AG04449 (cell line): ENCODE measurements at regions not wholly inside any gene's neighbourhood (a gene's known extent, or its start where the extent isn't known, plus 50 kb on each side); places are given as distances from the start of the nearest gene placed in this dataset.
"Not testable (repeated sequence)": the region's sequence is repeated elsewhere in the genome, so short reads cannot be mapped to it uniquely, and the experiment has no call there.

ENCODE experiments used
- CTCF ChIA-PET: fragments of 350-600 bp; formaldehyde crosslinking; extraction: SDS; loops from one replicate; lab custom pipeline; 2021; ENCODE audit warnings: antibody characterized with exemption; lab: Yijun Ruan, JAX
- POLR2A ChIA-PET: fragments of 400-600, 350-600 bp; formaldehyde crosslinking; extraction: SDS; loops from one replicate; lab custom pipeline; 2020; ENCODE audit warnings: antibody characterized with exemption, inconsistent platforms; lab: Yijun Ruan, JAX
- DNase-seq: peaks from one replicate; pipeline ENCODE4 v3.0.0-alpha.2; 2010; ENCODE audit warnings: low read depth, low spot score
- H3K4me3 ChIP-seq: 2 replicates; pipeline ENCODE4 v1.5.1; 2011; ENCODE audit warnings: low read depth, mild to moderate bottlenecking, control low read depth, low read length
- TF ChIP-seq, protein P1 (sequence below): IDR thresholded peaks from one replicate; pipeline ENCODE4 v1.5.1; 2011; ENCODE audit warnings: mild to moderate bottlenecking, moderate library complexity, low read length, control low read depth, inconsistent platforms; ENCODE audit not compliant: insufficient read depth; ENCODE audit errors: missing control alignments

DNA sequence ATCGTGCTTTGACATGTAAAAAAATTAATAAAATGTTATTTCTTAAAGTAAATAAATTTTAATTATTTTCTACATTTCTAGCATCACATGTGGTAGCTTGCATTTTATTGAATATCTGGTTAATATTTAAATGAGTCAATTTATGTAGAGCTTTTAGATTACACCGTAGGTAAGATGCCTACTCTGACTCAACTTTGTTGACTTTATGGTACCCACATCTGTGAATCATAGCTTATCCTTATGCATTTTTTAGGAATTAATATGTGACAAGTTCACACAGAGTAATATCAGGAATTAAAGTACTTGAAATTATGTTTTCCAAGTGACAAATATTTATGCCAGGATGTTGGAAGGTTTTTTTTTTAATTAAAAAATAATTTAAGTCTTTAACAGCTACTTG is 120.7 kb downstream of the LEPR start:
- TF ChIP-seq, protein P1, sequence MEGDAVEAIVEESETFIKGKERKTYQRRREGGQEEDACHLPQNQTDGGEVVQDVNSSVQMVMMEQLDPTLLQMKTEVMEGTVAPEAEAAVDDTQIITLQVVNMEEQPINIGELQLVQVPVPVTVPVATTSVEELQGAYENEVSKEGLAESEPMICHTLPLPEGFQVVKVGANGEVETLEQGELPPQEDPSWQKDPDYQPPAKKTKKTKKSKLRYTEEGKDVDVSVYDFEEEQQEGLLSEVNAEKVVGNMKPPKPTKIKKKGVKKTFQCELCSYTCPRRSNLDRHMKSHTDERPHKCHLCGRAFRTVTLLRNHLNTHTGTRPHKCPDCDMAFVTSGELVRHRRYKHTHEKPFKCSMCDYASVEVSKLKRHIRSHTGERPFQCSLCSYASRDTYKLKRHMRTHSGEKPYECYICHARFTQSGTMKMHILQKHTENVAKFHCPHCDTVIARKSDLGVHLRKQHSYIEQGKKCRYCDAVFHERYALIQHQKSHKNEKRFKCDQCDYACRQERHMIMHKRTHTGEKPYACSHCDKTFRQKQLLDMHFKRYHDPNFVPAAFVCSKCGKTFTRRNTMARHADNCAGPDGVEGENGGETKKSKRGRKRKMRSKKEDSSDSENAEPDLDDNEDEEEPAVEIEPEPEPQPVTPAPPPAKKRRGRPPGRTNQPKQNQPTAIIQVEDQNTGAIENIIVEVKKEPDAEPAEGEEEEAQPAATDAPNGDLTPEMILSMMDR = no peak
- no peak for DNase-seq
- CTCF ChIA-PET = no interaction called here
- no peak overlapping the region for H3K4me3 ChIP-seq
- POLR2A ChIA-PET = no interaction called here

DNA sequence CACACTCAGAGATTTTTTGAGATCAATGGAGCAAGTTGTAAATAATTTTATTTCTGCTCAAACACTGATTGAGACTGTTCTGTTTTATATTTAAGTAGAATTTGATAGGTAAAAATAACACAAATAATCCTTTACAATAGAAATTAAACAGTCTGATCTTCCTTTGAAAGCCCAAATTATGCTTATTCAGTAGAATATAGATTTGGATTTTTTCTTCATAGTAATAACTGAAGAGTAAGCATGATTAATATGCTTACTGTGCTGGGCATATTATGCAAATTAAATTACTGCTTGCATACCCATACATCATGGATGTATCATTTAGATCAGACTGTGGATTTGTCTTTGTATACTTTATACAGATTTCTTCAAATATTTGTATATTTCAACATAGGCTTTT is 121.4 kb downstream of the LEPR start:
- TF ChIP-seq, protein P1 = no peak
- ChIA-PET POLR2A (no interaction called here), CTCF (no interaction called here)
- no peak for DNase-seq
- H3K4me3 ChIP-seq = no peak overlapping the region

DNA sequence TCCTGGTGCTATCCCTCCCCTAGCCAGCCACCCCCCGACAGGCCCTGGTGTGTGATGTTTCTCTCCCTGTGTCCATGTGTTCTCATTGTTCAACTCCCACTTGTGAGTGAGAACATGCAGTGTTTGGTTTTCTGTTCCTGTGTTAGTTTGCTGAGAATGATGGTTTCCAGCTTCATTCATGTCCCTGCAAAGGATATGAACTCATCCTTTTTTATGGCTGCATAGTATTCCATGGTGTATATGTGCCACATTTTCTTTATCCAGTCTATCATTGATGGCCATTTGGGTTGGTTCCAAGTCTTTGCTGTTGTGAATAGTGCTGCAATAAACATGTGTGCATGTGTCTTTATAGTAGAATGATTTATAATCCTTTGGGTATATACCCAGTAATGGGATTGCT is 122.1 kb downstream of the LEPR start:
- DNase-seq, POLR2A ChIA-PET, H3K4me3 ChIP-seq, CTCF ChIA-PET: not testable (repeated sequence)

DNA sequence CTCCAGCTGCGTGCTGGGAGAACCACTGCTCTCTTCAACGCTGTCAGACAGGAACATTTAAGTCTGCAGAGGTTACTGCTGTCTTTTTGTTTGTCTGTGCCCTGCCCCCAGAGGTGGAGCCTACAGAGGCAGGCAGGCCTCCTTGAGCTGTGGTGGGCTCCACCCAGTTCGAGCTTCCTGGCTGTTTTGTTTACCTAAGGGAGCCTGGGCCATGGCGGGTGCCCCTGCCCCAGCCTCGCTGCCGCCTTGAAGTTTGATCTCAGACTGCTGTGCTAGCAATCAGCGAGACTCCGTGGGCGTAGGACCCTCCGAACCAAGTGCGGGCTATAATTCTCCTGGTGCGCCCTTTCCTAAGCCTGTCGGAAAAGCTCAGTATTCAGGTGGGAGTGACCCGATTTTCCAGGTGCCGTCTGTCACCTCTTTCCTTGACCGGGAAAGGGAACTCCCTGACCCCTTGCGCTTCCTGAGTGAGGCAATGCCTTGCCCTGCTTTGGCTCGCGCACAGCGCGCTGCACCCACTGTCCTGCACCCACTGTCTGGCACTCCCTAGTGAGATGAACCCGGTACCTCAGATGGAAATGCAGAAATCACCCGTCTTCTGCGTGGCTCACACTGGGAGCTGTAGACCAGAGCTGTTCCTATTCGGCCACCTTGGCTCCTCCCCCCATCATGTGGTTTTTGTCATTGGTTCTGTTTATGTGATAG is 130.0 kb downstream of the LEPR start:
- CTCF ChIA-PET, POLR2A ChIA-PET, H3K4me3 ChIP-seq, DNase-seq: not testable (repeated sequence)

DNA sequence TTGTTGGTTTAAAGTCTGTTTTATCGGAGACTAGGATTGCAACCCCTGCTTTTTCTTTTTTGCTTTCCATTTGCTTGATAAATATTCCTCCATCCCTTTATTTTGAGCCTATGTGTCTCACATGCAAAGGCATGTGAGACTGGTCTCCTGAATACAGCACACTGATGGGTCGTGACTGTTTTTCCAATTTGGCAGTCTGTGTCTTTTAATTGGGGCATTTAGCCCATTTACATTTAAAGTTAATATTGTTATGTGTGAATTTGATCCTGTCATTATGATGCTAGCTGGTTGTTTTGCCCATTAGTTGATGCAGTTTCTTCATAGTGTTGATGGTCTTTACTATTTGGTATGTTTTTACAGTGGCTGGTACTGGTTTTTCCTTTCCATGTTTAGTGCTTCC is 132.0 kb downstream of the LEPR start:
- CTCF ChIA-PET, H3K4me3 ChIP-seq, POLR2A ChIA-PET, DNase-seq: not testable (repeated sequence)

DNA sequence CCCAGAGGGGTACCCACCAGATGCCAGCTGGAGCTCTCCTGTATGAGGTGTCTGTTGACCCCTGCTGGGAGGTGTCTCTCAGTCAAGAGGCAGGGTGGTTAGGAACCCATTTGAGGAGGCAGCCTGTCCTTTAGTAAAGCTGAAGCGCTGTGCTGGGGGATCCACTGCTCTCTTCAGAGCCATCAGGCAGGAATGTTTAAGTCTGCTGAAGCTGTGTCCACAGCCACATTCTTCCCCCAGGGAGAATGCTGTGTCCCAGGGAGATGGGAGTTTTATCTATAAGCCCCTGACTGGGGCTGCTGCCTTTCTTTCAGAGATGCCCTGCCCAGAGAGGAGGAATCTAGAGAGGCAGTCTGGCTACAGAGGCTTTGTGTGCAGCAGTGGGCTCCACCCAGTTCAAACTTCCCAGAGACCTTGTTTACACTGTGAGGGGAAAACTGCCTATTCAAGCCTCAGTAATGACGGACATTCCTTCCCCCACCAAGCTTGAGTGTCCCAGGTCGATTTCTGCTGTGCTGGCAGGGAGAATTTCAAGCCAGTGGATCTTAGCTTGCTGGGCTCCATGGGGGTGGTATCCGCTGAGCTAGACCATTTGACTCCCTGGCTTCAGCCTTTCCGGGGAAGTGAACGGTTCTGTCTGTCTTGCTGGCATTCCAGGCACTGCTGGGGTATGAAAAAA is 133.8 kb downstream of the LEPR start:
- POLR2A ChIA-PET, DNase-seq, H3K4me3 ChIP-seq, CTCF ChIA-PET: not testable (repeated sequence)

DNA sequence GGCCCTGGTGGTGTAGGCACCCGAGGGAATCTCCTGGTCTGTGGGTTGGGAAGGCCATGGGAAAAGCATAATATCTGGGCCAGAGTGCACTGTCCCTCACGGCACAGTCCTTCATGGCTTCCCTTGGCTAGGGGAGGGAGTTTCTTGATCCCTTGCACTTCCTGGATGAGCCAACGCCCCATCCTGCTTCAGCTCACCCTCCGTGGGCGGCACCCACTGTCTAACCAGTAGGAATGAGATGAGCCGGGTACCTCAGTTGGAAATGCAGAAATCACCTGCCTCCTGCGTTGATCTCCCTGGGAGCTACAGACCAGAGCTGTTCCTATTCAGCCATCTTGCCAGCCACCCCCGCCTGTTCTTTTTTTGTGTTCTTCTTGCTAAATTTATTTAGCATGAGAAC is 134.4 kb downstream of the LEPR start:
- TF ChIP-seq, protein P1 = no peak
- DNase-seq = no peak
- no peak overlapping the region for H3K4me3 ChIP-seq
- POLR2A ChIA-PET = no interaction called here
- CTCF ChIA-PET = interaction anchor here (0.6 kb wide), 1 partner anchor 495 kb away, joined by 4 read pairs; no protein-coding TSS in a partner anchor

DNA sequence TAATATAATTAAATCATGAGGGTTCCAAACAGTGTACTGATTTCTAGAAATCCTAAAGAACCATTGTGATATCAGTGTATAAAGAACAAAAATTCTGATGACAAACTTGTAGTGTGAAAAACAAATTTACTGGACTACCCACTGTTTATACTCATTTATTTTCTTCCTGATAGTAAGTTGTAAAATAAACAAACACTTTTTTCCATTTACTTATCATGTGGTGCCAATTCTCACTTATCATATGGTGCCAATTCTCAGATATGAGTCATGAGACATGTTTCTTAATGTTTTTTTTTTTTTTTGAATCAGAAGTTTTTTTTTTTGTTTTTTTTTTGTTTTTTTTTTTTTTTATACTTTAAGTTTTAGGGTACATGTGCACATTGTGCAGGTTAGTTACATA is 137.7 kb downstream of the LEPR start:
- ChIA-PET POLR2A (no interaction called here), CTCF (no interaction called here)
- H3K4me3 ChIP-seq = no peak overlapping the region
- TF ChIP-seq, protein P1 = no peak
- DNase-seq = no peak
